K562 (cell line): ENCODE measurements at regions not wholly inside any gene's neighbourhood (a gene's known extent, or its start where the extent isn't known, plus 50 kb on each side); places are given as distances from the start of the nearest gene placed in this dataset.
"Not testable (repeated sequence)": the region's sequence is repeated elsewhere in the genome, so short reads cannot be mapped to it uniquely, and the experiment has no call there.

Experiments
- BHLHE40 ChIP-seq: IDR thresholded peaks from 2 replicates; pipeline ENCODE4 v1.6.1; 2011; ENCODE audit warnings: low read length, improper control_type of control experiment
- CBFB ChIP-seq: sonication (generic); formaldehyde crosslinking; IDR thresholded peaks from 2 replicates; pipeline ENCODE4 v1.4.0; 2020; ENCODE audit warnings: mild to moderate bottlenecking, missing genetic modification reagents
- CREB1 ChIP-seq, 2 experiments: sonication (generic) in 1 of 2; formaldehyde crosslinking in 1 of 2; IDR thresholded peaks; 2 replicates each; pipeline versions ENCODE4 v1.6.1 to v1.8.0; 2012 to 2022; ENCODE audit warnings: inconsistent platforms in 1 of 2, mild to moderate bottlenecking in 1 of 2, missing genetic modification reagents in 1 of 2, moderate library complexity in 1 of 2
- EP300 ChIP-seq: IDR thresholded peaks from 2 replicates; pipeline ENCODE4 v1.6.1; 2012; ENCODE audit warnings: low read length, improper control_type of control experiment
- EZH2 ChIP-seq: IDR thresholded peaks from 2 replicates; pipeline ENCODE4 v1.6.1; 2012; ENCODE audit warnings: low read depth, mild to moderate bottlenecking, inconsistent platforms, low read length, borderline replicate concordance
- HNRNPL ChIP-seq: fragments of 200-400 bp; formaldehyde crosslinking; IDR thresholded peaks from 2 replicates; pipeline ENCODE4 v1.6.1; 2017; ENCODE audit warnings: low read depth, mild to moderate bottlenecking, low read length
- NR3C1 ChIP-seq: sonication (generic); formaldehyde crosslinking; IDR thresholded peaks from 2 replicates; pipeline ENCODE4 v1.8.1; 2022; ENCODE audit warnings: missing genetic modification reagents
- SP1 ChIP-seq: sonication (generic); formaldehyde crosslinking; IDR thresholded peaks from 2 replicates; pipeline ENCODE4 v1.8.1; 2022; ENCODE audit warnings: mild to moderate bottlenecking, missing genetic modification reagents
- XRCC4 ChIP-seq: IDR thresholded peaks from one replicate; pipeline ENCODE4 v1.6.1; 2011; ENCODE audit not compliant: insufficient read depth, insufficient read length; ENCODE audit errors: extremely low read depth
- ZNF217 ChIP-seq: sonication (generic); formaldehyde crosslinking; IDR thresholded peaks from 2 replicates; pipeline ENCODE4 v1.8.0; 2022; ENCODE audit warnings: mild to moderate bottlenecking, missing genetic modification reagents
- ZNF589 ChIP-seq: fragments of 200-800 bp; sonication (Bioruptor generic); IDR thresholded peaks from 2 replicates; pipeline ENCODE4 v1.6.1; 2016; ENCODE audit warnings: low read depth, missing genetic modification characterization, missing compliant biosample characterization
- TF ChIP-seq, protein P1 (sequence below), 2 experiments: fragments of 450-650 bp in 1 of 2; sonication (generic) in 1 of 2; formaldehyde crosslinking in 1 of 2; IDR thresholded peaks in 1 of 2; conservative IDR thresholded peaks in 1 of 2; 2 replicates each; pipeline versions ENCODE4 v1.6.1 to v1.8.1; 2016 to 2023; ENCODE audit warnings: mild to moderate bottlenecking in 2 of 2, moderate library complexity in 2 of 2, inconsistent platforms in 1 of 2, missing genetic modification reagents in 1 of 2
- TF ChIP-seq, protein P2 (sequence below), 2 experiments: fragments of 450-650 bp; formaldehyde crosslinking in 1 of 2; IDR thresholded peaks; 2 replicates each; pipeline versions ENCODE4 v1.4.0 to v1.6.1; 2014 to 2020; ENCODE audit warnings: mild to moderate bottlenecking in 2 of 2, borderline replicate concordance in 1 of 2, low read depth in 1 of 2
- TF ChIP-seq, protein P3 (sequence below): sonication (generic); formaldehyde crosslinking; IDR thresholded peaks from 2 replicates; pipeline ENCODE4 v1.8.0; 2022; ENCODE audit warnings: missing genetic modification reagents, mild to moderate bottlenecking, borderline replicate concordance

DNA sequence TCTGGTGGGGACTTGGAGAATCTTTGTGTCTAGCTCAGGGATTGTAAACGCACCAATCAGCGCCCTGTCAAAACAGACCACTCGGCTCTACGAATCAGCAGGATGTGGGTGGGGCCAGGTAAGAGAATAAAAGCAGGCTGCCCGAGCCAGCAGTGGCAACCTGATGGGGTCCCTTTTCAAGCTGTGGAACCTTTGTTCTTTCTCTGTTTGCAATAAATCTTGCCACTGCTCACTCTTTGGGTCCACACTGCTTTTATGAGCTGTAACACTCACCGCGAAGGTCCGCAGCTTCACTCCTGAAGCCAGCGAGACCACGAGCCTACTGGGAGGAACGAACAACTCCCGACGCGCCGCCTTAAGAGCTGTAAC lies 288.6 kb upstream of the UBE2E3 start:
- not testable (repeated sequence) for TF ChIP-seq NR3C1 (CRISPR knock-in tag); EZH2; SP1 (CRISPR knock-in tag); HNRNPL; CREB1 (IDR thresholded peaks at IDR 0.05); CREB1 (CRISPR knock-in tag; IDR thresholded peaks at IDR 0.05); ZNF589 (CRISPR knock-in tag); BHLHE40; XRCC4; EP300; CBFB (CRISPR knock-in tag); ZNF217
- TF ChIP-seq, protein P1, sequence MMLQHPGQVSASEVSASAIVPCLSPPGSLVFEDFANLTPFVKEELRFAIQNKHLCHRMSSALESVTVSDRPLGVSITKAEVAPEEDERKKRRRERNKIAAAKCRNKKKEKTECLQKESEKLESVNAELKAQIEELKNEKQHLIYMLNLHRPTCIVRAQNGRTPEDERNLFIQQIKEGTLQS (IDR thresholded peaks at IDR 0.05) = not testable (repeated sequence)
- TF ChIP-seq, protein P1 (CRISPR knock-in tag; conservative IDR thresholded peaks at IDR 0.05) = not testable (repeated sequence)
- TF ChIP-seq, protein P2, sequence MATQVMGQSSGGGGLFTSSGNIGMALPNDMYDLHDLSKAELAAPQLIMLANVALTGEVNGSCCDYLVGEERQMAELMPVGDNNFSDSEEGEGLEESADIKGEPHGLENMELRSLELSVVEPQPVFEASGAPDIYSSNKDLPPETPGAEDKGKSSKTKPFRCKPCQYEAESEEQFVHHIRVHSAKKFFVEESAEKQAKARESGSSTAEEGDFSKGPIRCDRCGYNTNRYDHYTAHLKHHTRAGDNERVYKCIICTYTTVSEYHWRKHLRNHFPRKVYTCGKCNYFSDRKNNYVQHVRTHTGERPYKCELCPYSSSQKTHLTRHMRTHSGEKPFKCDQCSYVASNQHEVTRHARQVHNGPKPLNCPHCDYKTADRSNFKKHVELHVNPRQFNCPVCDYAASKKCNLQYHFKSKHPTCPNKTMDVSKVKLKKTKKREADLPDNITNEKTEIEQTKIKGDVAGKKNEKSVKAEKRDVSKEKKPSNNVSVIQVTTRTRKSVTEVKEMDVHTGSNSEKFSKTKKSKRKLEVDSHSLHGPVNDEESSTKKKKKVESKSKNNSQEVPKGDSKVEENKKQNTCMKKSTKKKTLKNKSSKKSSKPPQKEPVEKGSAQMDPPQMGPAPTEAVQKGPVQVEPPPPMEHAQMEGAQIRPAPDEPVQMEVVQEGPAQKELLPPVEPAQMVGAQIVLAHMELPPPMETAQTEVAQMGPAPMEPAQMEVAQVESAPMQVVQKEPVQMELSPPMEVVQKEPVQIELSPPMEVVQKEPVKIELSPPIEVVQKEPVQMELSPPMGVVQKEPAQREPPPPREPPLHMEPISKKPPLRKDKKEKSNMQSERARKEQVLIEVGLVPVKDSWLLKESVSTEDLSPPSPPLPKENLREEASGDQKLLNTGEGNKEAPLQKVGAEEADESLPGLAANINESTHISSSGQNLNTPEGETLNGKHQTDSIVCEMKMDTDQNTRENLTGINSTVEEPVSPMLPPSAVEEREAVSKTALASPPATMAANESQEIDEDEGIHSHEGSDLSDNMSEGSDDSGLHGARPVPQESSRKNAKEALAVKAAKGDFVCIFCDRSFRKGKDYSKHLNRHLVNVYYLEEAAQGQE (IDR thresholded peaks at IDR 0.05; ENCODE audit: borderline replicate concordance) = not testable (repeated sequence)
- TF ChIP-seq, protein P2 (CRISPR knock-in tag; IDR thresholded peaks at IDR 0.05; ENCODE audit: low read depth) = not testable (repeated sequence)
- TF ChIP-seq, protein P3, sequence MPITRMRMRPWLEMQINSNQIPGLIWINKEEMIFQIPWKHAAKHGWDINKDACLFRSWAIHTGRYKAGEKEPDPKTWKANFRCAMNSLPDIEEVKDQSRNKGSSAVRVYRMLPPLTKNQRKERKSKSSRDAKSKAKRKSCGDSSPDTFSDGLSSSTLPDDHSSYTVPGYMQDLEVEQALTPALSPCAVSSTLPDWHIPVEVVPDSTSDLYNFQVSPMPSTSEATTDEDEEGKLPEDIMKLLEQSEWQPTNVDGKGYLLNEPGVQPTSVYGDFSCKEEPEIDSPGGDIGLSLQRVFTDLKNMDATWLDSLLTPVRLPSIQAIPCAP (CRISPR knock-in tag) = not testable (repeated sequence)
